AG09309 (cell line): ENCODE measurements at regions not wholly inside any gene's neighbourhood (a gene's known extent, or its start where the extent isn't known, plus 50 kb on each side); places are given as distances from the start of the nearest gene placed in this dataset.

Experiments
- DNase-seq: peaks from one replicate; pipeline ENCODE4 v3.0.0-alpha.2; 2010; ENCODE audit warnings: low read depth
- H3K4me3 ChIP-seq: 2 replicates; pipeline ENCODE4 v1.5.1; 2011; ENCODE audit warnings: mild to moderate bottlenecking, low read depth, low read length, moderate library complexity; ENCODE audit not compliant: control insufficient read depth
- TF ChIP-seq, protein P1 (sequence below): IDR thresholded peaks from 2 replicates; pipeline ENCODE4 v1.5.1; 2011; ENCODE audit warnings: mild to moderate bottlenecking, low read depth, low read length, inconsistent platforms; ENCODE audit not compliant: insufficient read depth, control insufficient read depth; ENCODE audit errors: missing control alignments

DNA sequence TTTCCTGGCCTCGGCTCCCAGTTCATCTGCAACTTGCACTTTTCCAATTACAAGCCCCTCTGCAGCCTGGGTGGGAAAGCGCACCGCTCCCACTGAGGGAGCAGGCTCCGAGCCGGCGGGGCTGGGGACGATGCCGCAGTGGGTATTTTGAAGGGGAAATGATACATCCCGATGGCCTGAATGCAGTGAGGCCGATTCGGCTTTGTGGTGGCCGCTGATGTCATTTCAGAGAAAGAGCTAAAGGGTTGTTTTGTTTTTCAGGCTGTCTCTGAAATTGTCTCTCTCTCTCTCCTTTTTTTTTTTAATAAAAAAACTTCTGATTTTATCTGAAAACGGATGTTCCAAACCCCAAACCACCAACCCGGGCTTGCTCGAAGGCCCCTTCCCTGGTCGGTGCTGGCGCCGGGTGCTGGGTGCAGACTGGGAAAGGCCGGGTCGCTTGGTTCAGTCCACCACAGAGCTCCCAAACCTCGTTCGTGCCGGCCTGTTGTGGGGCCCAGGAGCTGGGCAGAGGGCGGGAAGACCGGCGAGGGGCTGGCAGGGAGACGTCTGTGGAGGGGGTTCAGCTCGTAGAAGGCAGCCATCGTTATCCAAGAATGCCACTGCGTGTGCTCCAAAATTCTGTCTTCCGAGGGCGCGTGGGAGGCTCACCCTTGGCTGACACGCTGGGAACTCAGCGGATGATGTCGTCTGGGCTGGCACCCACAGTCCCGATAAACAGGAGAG is 102.8 kb downstream of the FOXL1 start:
- no peak for DNase-seq
- TF ChIP-seq, protein P1, sequence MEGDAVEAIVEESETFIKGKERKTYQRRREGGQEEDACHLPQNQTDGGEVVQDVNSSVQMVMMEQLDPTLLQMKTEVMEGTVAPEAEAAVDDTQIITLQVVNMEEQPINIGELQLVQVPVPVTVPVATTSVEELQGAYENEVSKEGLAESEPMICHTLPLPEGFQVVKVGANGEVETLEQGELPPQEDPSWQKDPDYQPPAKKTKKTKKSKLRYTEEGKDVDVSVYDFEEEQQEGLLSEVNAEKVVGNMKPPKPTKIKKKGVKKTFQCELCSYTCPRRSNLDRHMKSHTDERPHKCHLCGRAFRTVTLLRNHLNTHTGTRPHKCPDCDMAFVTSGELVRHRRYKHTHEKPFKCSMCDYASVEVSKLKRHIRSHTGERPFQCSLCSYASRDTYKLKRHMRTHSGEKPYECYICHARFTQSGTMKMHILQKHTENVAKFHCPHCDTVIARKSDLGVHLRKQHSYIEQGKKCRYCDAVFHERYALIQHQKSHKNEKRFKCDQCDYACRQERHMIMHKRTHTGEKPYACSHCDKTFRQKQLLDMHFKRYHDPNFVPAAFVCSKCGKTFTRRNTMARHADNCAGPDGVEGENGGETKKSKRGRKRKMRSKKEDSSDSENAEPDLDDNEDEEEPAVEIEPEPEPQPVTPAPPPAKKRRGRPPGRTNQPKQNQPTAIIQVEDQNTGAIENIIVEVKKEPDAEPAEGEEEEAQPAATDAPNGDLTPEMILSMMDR = no peak
- peak overlapping the region; percentile 5 for H3K4me3 ChIP-seq

DNA sequence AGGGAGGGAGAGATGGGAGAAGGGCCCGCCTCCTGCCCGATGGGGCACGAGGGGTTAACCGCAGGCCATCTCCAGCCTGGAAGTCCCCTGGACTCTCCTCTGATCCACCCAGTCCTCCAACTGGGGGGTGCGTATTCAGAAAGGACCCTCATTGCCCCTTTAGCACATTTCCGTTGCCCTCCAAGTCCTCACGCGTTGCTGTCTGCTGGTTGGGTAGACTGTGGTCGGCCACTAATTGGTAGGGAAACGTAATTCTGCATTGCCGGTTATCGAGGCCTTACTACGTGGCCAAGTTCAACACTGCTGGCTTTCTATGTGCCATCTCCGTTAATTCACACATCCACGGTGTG is 103.4 kb downstream of the FOXL1 start:
- TF ChIP-seq, protein P1 = no peak
- no peak for DNase-seq
- H3K4me3 ChIP-seq = no peak overlapping the region

DNA sequence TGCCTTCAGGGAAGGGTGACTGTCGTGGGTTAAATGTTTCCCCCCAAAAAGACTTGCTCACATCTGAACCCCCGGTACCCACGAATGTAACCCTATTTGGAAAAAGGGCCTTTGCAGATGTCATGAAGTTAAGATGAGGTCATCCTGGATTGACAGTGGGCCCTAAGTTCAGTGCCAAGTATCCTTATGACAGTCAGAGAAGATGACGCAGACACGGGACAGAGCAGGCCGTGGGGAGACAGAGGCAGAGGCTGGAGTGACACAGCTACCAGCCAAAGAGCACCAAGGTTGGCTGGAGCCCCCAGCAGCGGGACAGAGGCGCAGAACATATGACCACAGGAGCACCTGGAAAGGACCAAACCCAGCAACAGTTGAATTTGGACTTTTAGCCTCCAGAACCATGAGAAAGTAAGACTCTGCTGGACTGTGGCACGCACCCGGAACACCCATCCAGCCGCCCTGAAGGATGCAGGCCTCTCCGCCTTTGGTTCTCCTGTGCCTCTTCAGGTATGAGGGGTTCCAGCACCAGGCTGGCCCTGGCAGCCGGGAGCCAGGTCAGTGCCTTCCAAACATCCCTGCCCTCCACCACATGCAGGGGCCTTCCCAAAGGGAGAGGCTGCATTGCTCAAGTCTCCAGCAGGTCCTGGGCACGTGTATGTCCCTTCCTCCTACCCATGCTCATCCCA is 104.0 kb downstream of the FOXL1 start:
- DNase-seq = no peak

DNA sequence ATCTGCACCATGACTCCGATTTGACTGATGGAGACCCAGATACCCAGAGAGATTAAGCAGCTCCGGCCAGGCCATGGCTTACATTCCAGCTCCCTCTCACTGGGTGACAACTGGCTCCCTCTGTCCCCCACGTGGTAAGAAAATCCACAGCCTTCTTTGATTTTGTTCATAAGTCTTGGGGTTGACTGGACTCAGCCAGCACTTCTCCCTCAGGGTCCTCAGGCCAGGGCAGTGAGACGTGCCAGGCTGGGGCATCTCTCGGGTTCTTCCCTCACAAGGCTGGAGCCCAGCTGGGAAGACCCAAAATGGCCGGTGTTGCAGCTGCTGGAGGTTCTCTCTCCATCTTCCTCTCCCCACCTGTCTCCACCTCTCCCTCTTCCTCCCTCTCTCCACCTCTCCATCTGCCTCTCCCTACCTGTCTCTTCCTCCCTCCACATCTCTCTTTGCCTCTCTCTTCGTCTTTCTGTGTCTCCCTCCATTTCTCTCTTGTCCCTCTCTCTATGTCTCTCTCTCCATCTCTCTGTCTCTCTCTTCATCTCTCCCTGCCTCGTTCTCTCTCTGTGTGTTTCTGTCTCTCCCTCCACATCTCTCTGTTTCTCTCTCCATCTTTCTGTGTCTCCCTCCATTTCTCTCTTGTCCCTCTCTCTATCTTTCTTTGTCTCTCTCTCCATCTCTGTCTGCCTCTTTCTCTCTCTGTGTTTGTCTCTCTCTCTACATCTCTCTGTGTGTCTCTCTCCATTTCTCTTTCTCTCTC is 105.3 kb downstream of the FOXL1 start:
- no peak for DNase-seq
- H3K4me3 ChIP-seq = no peak overlapping the region
- TF ChIP-seq, protein P1 = no peak

More for the DNA sequence above, 104.0 kb downstream of the FOXL1 start:
- H3K4me3 ChIP-seq = no peak overlapping the region
- TF ChIP-seq, protein P1 = no peak

DNA sequence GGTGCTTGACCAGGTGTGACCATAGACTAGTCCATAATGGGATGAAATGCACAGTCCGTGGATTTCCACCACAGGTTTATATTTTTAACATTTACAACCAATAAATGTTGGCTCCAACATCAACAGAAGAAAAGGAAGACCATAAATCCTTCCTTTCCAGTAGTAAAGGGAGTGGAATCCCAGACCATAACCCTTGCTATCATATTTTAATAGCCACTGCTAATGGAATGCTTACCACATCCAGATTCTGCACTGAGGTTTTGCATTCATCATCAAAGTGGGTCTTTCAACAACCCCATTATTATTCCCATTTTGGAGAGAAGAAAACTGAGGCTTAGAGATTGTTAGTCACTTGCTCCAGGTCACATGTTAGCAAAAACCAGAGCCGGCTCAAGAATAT is 106.7 kb downstream of the FOXL1 start:
- TF ChIP-seq, protein P1 = no peak
- H3K4me3 ChIP-seq = no peak overlapping the region
- DNase-seq = no peak

DNA sequence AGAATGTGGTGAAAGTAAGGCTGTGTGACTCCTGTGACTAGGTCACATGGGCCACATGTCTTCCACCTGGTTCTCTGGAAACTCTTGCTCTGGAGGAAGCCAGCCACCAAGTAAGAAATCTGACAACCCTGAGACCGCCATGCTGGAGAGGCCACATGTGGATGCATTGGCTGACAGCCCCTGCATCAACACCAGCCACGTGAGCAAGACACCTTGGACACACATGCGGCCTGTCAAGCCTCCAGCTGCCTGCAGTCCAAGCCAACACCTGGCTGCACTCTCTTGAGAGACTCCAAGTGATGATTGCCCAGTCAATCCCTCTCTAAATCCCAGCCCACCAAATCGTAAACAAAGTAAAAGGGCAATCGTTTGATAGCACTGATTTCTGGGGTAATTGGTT is 112.6 kb downstream of the FOXL1 start:
- H3K4me3 ChIP-seq = no peak overlapping the region
- TF ChIP-seq, protein P1 = no peak
- DNase-seq = no peak
